Activated gamma-delta T cell treated with Interleukin-2 at 50 U/mL for 16 hours (primary cell): ENCODE measurements at regions not wholly inside any gene's neighbourhood (a gene's known extent, or its start where the extent isn't known, plus 50 kb on each side); places are given as distances from the start of the nearest gene placed in this dataset.
"Not testable (repeated sequence)": the region's sequence is repeated elsewhere in the genome, so short reads cannot be mapped to it uniquely, and the experiment has no call there.

Source experiments
- DNase-seq: peaks from one replicate; pipeline ENCODE4 v3.0.0-alpha.2; 2020

DNA sequence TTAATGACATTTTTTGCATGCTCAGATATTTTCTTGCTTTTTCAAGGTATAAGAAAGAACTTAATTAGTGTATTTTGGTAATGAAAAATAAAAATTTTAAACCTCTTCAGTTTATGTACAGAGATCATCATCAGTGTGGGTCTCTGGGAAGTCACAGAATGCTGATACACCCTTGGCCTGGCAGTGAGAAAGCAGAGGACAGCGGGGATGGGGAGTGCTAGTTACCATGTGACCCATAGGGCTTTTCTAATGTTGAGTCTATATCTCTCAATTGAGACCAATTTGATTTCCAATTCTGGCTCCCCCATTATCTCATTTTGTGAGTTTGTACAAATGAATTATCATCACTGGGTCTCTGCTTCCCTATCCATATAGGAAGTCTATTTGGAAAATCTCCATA is 305.7 kb downstream of the CYRIA start:
- no peak for DNase-seq

DNA sequence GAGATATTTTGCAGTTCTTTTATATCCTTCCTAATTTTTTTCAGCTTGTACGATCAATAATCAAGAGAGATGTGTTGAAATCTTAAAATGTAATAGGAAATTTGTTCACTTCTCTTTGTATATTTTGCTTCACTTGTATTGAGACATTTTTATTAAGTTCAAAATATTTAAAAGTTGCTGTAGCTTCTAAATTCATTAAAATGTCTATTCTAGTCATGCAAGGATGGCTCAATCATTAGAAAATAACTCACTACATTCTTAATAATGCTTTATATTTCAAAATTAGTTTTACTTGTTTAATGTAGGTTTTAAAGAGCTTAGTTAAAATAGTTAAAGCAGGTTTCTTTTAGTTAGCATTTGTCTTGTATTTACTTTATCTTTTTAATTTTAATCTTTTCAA is 308.4 kb downstream of the CYRIA start:
- DNase-seq: no peak

DNA sequence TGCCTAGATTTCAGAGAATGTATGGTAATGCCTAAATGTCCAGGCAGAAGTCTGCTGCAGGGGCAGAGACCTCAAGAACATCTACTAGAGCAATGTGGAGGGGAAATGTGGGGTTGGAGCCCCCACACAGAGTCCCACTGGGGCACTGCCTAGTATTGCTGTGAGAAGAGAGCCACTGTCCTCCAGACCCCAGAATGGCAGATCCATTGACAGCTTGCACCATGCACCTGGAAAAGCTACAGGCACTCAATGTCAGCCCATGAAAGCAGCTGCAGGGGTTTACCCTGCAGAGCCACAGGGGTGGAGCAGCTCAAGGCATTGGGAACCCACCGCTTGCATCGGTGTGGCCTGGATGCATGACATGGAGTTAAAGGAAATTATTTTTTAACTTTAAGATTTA is 314.1 kb downstream of the CYRIA start:
- DNase-seq: no peak

DNA sequence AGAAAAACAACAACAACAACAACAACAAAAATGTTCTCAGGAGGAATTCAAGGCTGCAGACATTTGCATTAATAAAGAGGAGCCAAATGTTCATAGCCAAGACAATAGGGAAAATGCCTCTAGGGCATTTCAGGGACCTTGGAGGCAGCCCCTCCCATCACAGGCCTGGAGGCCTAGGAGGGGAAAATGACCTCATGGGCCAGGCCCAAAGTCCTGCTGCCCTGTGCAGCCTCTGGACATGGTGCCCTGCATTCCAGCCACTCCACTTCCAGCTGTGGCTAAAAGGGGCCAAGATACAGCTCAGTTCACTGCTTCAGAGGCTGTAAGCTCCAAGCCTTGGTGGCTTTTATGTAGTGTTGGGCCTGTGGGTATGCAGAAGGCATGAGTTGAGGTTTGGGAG is 314.5 kb downstream of the CYRIA start:
- DNase-seq: no peak

DNA sequence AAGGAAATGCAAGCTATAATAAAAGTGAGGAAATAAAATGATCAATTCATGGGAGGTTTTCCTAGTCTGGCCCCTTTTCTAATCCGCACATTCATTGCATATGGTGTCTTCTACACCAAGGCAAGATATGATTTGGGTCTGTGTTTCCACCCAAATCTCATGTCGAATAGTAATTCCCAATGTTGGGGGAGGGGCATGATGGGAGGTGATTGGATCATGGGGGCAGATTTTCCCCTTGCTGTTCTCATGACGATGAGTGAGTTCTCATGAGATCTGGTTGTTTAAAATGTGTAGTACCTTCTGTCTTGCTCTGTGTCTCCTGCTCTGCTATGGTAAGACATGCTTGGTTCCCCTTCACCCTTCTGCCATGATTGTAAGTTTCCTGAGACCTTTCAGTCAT is 315.4 kb downstream of the CYRIA start:
- no peak for DNase-seq

DNA sequence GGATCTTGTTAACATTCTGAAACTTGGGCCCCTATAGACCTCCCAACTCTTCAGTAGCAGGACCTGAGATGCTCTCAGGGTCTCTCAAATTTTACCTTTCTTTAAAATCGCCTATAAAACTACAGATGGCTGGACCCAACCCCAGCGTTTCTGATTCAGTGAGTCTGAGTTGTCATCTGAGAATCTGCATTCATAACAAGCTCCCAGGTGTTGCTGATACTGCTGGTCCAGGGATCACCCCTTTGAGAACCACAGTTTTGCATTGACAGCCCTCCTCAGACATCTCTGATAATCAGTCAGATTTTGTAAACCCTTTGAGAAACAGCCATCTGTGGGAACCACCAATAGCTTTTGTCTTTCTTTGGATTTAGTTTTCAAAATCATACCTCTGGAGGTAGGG is 315.8 kb downstream of the CYRIA start:
- no peak for DNase-seq

DNA sequence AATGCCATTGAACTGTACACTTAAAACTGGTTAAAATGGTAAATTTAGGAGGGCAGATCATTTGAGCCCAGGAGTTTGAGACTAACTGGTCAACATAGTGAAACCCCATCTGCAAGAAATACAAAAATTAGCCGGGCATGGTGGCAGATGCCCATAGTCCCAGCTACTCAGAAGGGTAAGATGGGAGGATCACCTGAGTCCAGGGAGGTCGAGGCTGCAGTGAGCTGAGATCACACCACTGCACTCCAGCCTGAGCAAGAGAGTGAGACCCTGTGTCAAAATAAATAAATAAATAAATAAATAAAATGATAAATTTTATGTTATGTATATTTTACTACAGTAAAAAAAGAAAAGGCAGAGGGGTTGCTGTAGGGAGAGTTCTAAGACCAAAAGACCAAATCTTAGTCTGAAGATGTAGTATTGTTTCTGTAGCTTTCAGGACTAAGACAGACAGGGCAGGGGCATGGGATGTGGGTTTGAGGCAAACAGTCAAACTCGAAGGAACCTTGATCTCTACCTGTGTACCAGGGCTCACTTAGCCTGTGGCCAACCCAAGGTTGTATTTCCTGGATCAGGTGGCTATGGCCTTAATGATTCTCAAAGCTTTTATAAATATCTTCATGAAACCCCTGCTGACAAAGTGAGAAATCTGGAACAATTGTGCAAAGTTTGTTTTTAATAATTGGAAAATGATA is 316.7 kb downstream of the CYRIA start:
- no peak for DNase-seq

DNA sequence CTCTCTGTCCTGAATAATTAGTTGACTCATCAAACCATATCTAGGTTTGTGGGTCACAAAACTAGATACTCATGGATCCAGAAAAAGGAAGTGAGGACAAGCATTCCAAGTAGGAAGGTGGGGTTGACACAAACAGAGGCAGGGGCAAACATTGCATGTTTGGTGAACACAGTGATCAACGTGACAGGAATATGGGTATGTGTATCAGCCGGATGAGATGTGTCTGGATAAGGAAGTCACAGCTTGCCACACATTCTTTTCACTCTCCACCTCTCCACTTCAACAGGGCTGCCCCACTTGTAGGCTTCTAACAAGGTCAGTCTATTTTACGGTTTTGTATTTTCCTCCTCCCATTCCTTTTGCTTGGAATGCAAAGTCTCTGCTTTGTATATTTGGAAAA is 319.0 kb downstream of the CYRIA start:
- DNase-seq: no peak

DNA sequence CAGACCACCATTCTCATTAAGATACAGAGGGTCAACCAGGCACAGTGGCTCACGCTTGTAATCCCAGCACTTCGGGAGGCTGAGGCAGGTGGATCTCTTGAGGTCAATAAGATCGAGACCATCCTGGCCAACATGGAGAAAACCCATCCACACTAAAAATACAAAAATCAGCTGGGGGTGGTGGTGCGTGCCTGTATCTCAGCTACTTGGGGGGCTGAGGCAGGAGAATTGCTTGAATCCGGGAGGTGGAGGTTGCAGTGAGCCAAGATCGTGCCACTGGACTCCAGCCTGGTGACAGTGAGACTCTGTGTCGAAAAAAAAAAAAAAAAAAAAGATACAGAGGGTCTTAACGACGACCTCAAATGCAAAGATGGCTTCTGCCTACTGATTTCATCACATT is 320.4 kb downstream of the CYRIA start:
- DNase-seq: not testable (repeated sequence)

DNA sequence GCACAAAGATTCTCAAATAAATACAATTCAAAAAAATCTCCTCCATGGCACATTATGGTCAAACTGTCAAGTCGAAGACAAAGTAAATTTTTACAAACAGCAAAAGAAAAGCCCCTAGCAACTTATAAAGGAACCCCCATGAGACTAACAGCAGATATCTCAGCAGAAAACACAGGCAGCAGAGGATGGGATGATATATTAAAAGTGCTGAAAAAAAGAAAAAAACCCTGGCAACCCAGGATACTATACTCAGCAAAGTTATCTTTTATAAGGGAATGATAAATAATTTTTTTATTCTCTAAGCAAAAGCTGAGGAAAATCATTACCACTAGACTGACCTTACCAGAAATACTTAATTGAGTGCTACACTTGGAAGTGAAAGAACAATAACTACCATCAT is 326.4 kb downstream of the CYRIA start:
- DNase-seq: no peak

DNA sequence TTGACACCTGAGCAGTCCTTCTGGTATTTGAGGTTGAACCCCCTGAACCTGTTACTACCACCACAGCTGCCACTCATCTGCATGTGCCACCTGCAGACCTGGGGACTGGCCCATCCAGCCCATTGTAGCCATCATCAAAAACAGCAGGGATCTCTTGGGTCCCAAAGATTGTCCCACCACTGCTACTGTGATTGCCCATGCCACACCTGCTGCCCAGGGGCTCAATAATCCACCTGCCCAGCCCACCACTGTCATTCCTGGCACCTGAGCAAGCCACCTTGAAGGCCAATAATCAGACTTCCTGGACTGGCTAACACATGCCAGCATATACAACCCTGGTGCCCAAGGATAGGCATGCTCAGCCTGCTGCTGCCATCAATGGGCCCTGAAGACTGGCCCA is 327.6 kb downstream of the CYRIA start:
- DNase-seq: no peak

DNA sequence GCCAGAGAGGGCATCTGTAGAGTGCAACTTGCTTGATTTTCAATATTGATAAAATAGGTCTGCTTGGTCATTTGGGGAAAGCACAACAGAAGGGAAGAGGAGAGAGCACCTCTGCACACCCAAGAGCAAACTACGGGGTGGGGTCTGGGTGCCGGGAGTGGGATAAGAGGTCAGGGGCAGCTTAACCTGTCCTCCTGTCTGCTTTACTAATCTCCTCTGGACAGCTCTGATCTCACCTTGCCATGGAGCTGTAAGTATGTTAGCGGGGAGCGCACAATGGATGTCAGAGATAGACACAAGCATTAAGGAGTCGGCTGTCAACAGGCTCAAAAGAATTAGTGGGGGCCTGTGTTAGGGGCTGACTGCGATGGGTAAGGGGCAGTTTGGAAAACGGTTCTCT is 328.7 kb downstream of the CYRIA start:
- DNase-seq: no peak

DNA sequence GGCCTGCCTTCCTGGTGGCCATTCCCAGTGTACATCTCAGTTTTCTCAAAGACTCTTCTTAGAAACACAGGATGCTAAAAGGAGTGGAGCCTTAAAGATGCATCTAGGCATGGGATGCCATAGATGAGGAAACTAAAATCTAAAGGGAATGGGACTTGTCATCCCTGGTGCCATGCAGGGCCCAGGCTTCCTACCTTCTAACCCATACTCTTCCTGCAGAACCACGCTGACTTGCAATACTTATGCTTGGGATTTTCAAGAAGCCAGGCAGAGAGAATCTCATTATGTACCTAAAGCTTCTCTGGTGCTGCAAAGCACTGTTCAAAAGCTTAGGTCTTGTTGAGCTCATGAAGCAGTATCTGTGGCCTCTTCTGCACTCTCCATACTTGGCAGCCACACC is 329.1 kb downstream of the CYRIA start:
- DNase-seq: no peak

DNA sequence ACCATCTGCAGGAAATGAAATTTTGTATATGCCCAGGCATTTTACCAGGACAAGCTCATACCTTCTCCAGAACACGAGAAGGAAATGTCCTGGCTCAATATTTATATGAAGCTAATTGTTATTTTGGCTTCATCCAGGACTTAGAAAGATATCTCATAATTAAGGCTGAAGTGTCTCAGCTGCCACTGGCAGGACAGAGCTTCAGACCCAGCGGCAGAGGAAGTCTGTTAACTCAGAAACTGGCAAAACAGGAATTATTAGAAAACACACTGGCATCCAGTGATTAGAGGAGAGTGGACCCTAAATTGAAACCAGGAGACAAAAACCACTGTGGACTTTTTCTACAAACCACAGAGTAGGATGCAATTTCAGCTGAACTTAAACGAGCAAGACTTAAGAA is 329.7 kb downstream of the CYRIA start:
- no peak for DNase-seq

DNA sequence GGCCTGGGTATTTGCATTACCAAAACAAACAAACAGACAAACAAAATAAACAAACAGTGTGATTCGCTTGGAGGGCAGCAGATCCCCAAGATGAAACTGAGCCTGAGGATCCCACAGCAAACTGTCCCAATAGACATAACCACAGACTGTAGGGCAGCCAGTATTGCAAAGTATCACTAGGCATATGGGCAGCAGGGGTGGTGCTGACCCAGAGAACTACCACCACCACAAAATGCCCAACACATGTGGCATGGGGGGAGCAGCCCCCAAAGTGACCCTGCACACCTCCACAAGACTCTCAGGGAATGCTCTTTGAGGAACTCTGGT is 330.1 kb downstream of the CYRIA start:
- DNase-seq: no peak

DNA sequence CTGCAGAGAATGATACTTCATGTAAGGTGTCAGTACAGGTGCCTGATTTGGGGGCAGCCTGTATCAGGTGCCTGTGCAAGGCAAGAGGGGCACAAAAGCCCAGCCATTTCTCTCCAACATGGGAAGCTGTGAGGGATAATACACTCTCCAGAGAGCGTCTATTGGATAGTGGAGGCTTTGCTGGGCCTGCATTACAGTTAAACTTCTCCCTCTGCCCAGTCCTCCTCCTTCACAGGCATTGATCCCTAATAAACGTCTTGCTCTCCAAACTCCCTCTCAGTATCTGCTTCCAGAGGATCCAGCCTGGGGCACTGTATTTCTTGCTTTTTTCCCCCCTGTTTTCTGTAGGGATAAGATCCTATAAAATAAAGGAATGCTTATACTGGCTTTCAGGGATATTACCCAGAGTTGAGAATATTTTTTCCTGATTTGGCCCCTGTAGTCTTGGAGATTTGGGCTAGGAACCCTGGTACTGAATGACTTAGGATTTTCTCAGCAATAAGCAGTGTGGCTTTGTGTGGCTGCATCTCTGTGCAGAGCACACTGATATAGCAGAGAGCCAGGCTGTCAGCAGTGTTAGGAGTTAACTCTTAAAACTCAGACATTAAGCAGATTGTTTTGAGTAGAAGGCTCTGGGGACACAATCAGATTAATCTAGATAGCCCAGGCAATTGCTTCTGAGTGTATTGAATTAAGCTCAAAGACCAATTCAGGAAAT is 330.6 kb downstream of the CYRIA start:
- no peak for DNase-seq

DNA sequence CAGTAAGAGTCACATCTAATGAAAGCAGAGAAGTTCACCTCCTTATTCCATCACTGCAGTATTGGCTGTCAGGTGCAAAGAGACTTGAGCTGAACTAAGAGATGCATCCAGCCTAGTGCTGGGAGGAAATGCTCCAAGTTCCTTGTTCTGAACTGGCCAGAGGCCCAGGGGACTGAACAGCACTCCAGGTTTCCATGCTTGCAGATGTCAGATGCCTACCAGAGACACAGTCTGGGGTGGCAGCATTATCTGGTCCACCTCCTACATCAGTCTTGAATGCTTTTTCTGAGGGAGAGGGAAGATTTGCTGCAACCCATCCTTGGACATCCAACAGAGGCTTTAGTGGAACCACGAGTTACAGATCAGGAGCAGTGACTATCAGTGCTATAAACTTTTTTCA is 331.3 kb downstream of the CYRIA start:
- no peak for DNase-seq

DNA sequence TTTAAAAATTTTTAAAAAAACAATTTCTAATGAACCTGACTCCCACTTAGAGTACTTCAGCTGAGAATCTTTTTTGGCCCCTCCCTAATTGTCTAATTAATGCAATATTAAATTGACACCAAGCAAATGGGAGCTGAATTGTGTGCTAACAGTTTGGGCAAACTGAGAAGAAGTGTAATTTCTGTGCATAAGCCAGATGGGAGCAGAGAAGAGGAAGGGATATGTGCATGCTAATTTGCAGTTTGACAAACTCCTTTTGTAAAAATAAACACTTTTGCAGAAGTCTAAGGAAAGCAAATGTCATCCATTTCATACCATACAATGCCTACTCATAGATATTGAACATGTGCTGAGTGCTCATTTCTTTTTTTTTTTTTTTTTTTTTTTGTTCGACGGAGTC is 332.0 kb downstream of the CYRIA start:
- no peak for DNase-seq

DNA sequence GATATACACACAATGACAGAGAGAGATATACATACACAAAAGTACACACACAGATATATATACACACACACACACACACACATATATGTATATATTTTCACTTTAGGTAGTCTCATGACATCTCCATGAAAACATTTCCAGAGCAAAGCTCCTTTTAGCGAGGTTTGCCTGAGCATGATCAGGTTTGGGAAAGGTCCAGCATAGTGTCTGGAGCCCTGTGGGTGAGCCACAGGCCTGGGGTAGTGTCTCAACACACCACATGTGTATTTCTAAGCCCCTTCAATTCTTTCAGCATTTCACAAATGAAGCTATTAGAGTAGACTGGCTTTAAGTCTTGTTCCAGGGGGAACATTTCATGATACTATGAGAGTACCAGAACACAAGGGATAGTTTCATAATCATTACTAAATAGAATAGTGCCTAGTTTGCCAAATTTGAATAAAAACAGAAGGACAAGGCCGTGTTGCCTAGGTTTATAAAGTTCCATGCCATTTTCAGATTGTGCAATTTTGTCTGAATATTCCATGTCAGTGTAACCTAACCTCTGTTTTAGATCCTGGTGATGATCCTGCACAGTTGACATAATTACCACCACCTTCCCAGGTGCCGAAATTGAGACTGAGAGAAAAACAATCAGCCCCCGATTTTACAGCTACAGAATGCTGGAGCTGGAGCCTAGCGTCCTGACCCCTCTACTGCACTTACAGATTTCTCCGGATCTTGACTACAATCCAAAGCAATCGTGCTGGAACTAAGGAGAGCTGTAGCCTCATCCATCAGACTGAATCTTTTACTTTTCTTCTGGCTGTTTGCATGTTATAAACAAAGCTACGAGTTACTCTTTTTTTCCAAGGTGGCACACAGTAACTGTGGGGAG is 332.7 kb downstream of the CYRIA start:
- no peak for DNase-seq

DNA sequence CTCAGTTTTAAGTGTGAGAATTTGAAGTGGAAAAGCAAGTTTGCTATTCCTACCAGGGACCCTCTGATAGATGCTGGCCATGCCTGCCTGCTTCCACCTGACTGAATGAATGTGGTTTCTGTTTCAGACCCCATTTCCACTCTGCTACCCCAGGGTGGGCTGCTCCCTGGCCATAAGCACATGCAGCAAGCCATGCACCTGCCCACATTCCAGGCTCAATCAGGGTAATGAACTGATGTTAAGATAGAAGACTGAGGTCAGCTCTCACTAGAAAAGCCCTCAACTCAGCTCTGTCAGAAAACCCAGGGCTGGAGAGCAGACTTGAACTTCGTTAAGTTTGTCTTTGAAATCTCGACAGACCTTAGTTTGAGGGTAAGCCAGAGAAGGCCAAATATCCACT is 333.9 kb downstream of the CYRIA start:
- no peak for DNase-seq

DNA sequence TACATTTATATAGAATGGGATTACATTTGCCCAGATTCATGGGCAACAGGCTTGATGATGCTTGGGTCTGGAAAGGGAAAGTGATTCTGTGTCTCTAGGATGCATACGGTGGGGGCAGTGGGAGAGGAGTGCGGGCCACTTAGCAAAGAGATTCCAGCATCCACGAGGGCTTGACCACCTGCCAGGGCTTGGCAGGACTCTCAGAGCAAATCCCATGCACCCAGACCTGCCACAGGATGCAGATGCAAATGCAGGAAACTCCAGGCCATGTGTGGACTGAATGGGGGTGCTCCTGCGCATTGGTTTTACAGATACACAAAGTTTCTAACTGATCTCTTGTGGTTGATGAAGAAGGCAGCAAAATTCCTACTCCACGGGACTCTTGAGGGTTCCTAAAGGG is 334.7 kb downstream of the CYRIA start:
- no peak for DNase-seq

DNA sequence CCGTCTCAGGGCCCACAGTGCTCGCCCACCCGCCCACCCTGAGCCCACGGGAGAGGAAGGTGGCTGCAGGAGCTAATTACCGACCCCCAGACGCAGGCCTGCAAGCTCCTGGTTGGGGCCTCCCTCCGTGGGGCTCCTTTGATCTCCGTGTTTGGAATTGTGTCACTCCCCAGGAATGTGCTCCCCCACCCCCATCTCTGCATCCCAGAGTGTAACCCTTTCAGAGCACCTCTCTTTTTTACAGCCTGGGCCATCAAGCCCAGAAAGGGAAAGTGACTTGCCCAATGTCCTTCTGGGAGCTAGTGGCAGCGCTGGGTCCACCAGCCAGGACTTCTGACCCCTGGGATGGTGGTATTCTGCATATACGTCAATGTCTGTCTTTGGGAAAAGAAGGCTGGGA is 335.1 kb downstream of the CYRIA start:
- no peak for DNase-seq

DNA sequence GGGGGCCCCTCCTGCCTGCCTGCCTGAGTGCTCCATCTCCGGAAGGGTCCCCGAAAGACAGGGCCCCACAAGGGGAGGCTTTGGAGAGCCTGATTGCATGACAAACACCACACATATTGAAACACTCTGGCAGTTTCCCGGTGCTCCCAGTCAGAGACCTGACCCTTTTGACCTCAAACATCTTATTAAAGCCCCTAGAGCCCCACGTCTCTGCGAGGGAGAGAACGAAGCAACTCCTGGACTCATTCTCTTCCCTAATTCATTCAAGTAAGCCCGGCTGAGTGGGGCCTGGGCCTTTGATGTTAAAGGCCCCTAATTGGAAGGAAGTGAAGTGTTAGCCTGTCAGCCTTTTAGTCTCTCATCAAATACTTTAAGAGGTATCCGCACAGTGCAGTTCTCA is 335.6 kb downstream of the CYRIA start:
- DNase-seq: no peak

DNA sequence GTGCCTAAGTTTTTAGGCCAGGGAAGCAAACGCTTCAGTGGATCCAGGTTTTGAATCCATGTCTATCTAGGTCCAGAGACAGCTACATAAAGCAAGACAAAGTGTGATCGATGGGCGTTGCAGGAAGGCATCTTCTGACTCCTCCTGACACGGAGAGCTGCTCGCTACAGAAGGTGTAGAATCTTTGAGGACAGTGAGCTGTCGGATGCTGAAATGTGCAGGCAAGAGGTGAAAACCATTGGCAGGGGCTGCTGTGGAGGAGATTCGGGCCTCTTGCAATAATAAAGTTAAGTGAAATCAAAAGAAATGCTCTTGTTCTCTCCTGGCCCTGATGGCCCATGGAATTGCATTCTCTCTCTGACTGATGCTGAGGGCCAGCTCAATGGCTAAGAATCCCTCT is 336.2 kb downstream of the CYRIA start:
- DNase-seq: no peak
